Stimulated activated CD4-positive, alpha-beta T cell treated with anti-CD3 and anti-CD28 coated beads, Interleukin-12 subunit alpha, Interleukin-12 subunit beta, amount 100 ng/mL, for 24 hours (primary cell): ENCODE measurements at regions not wholly inside any gene's neighbourhood (a gene's known extent, or its start where the extent isn't known, plus 50 kb on each side); places are given as distances from the start of the nearest gene placed in this dataset.

Source experiments
- DNase-seq, 2 experiments: peaks; one replicate each; pipeline ENCODE4 v3.0.0-alpha.2; 2020; ENCODE audit warnings: low read depth in 2 of 2

- DNase-seq: no peak
Observed at GRCh38 chr18:47470941-47471340, 219.5 kb upstream of the SKOR2 start.

- DNase-seq: no peak
Observed at GRCh38 chr18:47469576-47469975, 218.1 kb upstream of the SKOR2 start.

GRCh38 chr18:47461977-47462376 is 210.5 kb upstream of the SKOR2 start:
- no peak for DNase-seq

GRCh38 chr18:47461406-47461948 is 210.0 kb upstream of the SKOR2 start:
- no peak for DNase-seq

GRCh38 chr18:47458483-47458882 is 207.0 kb upstream of the SKOR2 start:
- no peak for DNase-seq

GRCh38 chr18:47457614-47458013 is 206.2 kb upstream of the SKOR2 start:
- DNase-seq: no peak

GRCh38 chr18:47453038-47453437 is 201.6 kb upstream of the SKOR2 start:
- no peak for DNase-seq

- no peak for DNase-seq
Observed at GRCh38 chr18:47448956-47449355, 197.5 kb upstream of the SKOR2 start.

GRCh38 chr18:47441914-47442313 is 190.5 kb upstream of the SKOR2 start:
- DNase-seq: no peak

GRCh38 chr18:47438001-47438400 is 186.5 kb upstream of the SKOR2 start:
- DNase-seq: no peak

- no peak for DNase-seq
Observed at GRCh38 chr18:47436871-47437270, 185.4 kb upstream of the SKOR2 start.

GRCh38 chr18:47434214-47434746 is 182.8 kb upstream of the SKOR2 start:
- DNase-seq: no peak

- no peak for DNase-seq
Observed at GRCh38 chr18:47427923-47428637, 176.6 kb upstream of the SKOR2 start.

GRCh38 chr18:47427072-47427471 is 175.6 kb upstream of the SKOR2 start:
- no peak for DNase-seq

- no peak for DNase-seq
Observed at GRCh38 chr18:47425365-47425764, 173.9 kb upstream of the SKOR2 start.

- no peak for DNase-seq
Observed at GRCh38 chr18:47422524-47422923, 171.1 kb upstream of the SKOR2 start.

- no peak for DNase-seq
Observed at GRCh38 chr18:47420130-47420529, 168.7 kb upstream of the SKOR2 start.

GRCh38 chr18:47418746-47419145 is 167.3 kb upstream of the SKOR2 start:
- DNase-seq: no peak

GRCh38 chr18:47417807-47418206 is 166.3 kb upstream of the SKOR2 start:
- DNase-seq: no peak

- DNase-seq: no peak
Observed at GRCh38 chr18:47415881-47416280, 164.4 kb upstream of the SKOR2 start.

- no peak for DNase-seq
Observed at GRCh38 chr18:47413327-47413726, 161.9 kb upstream of the SKOR2 start.

GRCh38 chr18:47412924-47413323 is 161.5 kb upstream of the SKOR2 start:
- no peak for DNase-seq

GRCh38 chr18:47411159-47411558 is 159.7 kb upstream of the SKOR2 start:
- no peak for DNase-seq

GRCh38 chr18:47410139-47410538 is 158.7 kb upstream of the SKOR2 start:
- no peak for DNase-seq
